ENCODE measurements at regions not wholly inside any gene's neighbourhood (a gene's known extent, or its start where the extent isn't known, plus 50 kb on each side); places are given as distances from the start of the nearest gene placed in this dataset.

GRCh38 chr2:230643576-230644291 is 68.9 kb upstream of the CAB39 start:
- DNase-seq, result peak; percentile 67 to 75

GRCh38 chr2:230644356-230644935 is 68.2 kb upstream of the CAB39 start:
- no peak for DNase-seq

- no peak for DNase-seq
Observed at GRCh38 chr2:230648356-230648755, 64.3 kb upstream of the CAB39 start.

GRCh38 chr2:230650585-230651137 is 62.0 kb upstream of the CAB39 start:
- no peak for DNase-seq

GRCh38 chr2:230654057-230654456 is 58.6 kb upstream of the CAB39 start:
- DNase-seq, result no peak

- no peak for DNase-seq
Observed at GRCh38 chr2:230657462-230657861, 55.2 kb upstream of the CAB39 start.

GRCh38 chr2:230657906-230658305 is 54.7 kb upstream of the CAB39 start:
- DNase-seq, result no peak

- no peak for DNase-seq
Observed at GRCh38 chr2:230658577-230658876, 54.1 kb upstream of the CAB39 start.

- DNase-seq, result peak; percentile 76 to 78
Observed at GRCh38 chr2:230658877-230659652, 53.6 kb upstream of the CAB39 start.

- DNase-seq, result peak; percentile 54 to 72
Observed at GRCh38 chr2:230660294-230661060, 52.2 kb upstream of the CAB39 start.

GRCh38 chr2:230661072-230661957 is 51.3 kb upstream of the CAB39 start:
- DNase-seq, result peak in 1 of 2 donors; percentile 54

Data from stimulated activated CD4-positive, alpha-beta T cell treated with anti-CD3 and anti-CD28 coated beads, Interleukin-2, amount 100 ng/mL, for 24 hours (primary cell).